ENCODE measurements at regions not wholly inside any gene's neighbourhood (a gene's known extent, or its start where the extent isn't known, plus 50 kb on each side); places are given as distances from the start of the nearest gene placed in this dataset.

- H3K9me3 Mint-ChIP-seq = no peaks in the 10 kb centered on the region
- ATAC-seq (replicated peaks; ENCODE audit: extremely low read depth, poor library complexity, severe bottlenecking) (no peak), DNase-seq (ENCODE audit: low spot score in 2 of 2) (no peak)
- H3K4me1 Mint-ChIP-seq = no peaks in the 10 kb centered on the region
- H3K36me3 Mint-ChIP-seq (ENCODE audit: insufficient read depth) = no peaks in the 10 kb centered on the region
- H3K27me3 Mint-ChIP-seq = peaks cover 41% of the 10 kb centered on the region
- no peak overlapping the region for H3K27ac Mint-ChIP-seq (ENCODE audit: low read depth)
- no peak overlapping the region for H3K4me3 Mint-ChIP-seq
These were observed 277.8 kb upstream of the GYPC start for GRCh38 chr2:126378176-126378575.

DNA sequence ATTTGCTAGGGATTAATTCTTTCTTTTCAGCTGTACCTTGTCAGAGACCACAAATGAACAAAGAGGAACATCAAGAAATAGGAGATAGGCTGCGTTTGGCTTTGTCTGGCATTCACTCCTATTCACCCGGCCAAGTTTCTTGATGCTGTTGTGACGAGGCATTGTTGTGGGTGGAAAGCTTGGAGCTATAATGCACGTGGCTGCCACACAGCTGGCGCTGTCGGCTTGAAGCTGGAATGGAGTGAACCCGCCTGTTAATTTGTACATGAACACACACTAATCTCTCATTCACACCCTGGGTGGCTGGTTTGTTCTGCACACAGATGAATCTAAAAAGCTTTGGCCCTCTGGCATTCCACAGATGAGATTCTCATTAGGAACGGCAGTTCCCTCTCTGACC lies 274.9 kb upstream of the GYPC start:
- no peaks in the 10 kb centered on the region for H3K36me3 Mint-ChIP-seq (ENCODE audit: insufficient read depth)

DNA sequence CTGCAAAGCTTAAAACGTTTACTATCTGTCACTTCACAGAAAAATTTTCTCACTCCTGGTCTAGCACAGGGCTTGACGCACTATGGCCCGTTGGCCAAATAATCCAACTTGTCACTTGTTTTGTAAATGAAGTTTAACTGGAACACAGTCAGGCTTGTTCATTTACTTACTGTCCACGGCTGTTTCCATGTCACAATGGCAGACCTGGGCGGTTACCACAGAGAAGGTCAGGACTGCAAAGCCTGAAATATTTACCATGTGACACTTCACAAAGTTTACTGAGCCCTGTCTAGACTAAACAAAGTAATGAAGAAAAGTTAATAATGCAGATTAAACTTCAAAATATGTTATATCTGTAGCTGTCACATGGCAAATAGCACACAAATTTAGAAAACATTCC lies 273.0 kb upstream of the GYPC start:
- ATAC-seq (replicated peaks; ENCODE audit: extremely low read depth, poor library complexity, severe bottlenecking) = no peak

More for the DNA sequence above, 274.9 kb upstream of the GYPC start:
- ATAC-seq (replicated peaks; ENCODE audit: extremely low read depth, poor library complexity, severe bottlenecking) = no peak
- Mint-ChIP-seq H3K27ac (ENCODE audit: low read depth) (no peak overlapping the region), H3K9me3 (peaks cover 2% of the 10 kb centered on the region), H3K4me1 (no peaks in the 10 kb centered on the region), H3K27me3 (peaks cover 41% of the 10 kb centered on the region), H3K4me3 (no peak overlapping the region)
- no peak for DNase-seq (ENCODE audit: low spot score in 2 of 2)

DNA sequence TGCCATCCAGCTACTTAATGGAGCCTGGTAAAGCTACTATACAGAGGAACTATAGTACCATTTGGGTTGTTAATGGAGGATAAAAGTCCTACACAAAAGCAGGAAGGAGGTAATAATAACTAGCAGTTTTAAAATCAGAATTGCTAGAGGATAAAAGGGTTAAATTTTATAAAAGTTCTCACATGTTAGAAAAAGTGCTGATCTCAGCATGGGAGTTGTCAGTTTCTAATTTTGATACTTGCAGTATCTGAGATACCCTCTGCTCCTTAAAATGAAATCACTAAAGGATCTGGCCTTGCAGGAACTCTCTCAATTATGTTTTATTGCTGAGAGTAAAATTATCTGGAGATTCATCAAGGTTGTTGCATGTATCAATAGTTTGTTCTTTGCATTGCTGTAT lies 272.2 kb upstream of the GYPC start:
- DNase-seq (ENCODE audit: low spot score in 2 of 2) = no peak
- Mint-ChIP-seq H3K27ac (ENCODE audit: low read depth) (no peak overlapping the region), H3K27me3 (peaks cover 30% of the 10 kb centered on the region), H3K4me1 (no peaks in the 10 kb centered on the region), H3K9me3 (peaks cover 15% of the 10 kb centered on the region), H3K36me3 (ENCODE audit: insufficient read depth) (no peaks in the 10 kb centered on the region), H3K4me3 (no peak overlapping the region)
- no peak for ATAC-seq (replicated peaks; ENCODE audit: extremely low read depth, poor library complexity, severe bottlenecking)

More for the DNA sequence above, 273.0 kb upstream of the GYPC start:
- Mint-ChIP-seq H3K36me3 (ENCODE audit: insufficient read depth) (no peaks in the 10 kb centered on the region), H3K27me3 (peaks cover 31% of the 10 kb centered on the region), H3K4me3 (no peak overlapping the region), H3K9me3 (peaks cover 15% of the 10 kb centered on the region), H3K27ac (ENCODE audit: low read depth) (no peak overlapping the region), H3K4me1 (no peaks in the 10 kb centered on the region)
- DNase-seq (ENCODE audit: low spot score in 2 of 2) = no peak

DNA sequence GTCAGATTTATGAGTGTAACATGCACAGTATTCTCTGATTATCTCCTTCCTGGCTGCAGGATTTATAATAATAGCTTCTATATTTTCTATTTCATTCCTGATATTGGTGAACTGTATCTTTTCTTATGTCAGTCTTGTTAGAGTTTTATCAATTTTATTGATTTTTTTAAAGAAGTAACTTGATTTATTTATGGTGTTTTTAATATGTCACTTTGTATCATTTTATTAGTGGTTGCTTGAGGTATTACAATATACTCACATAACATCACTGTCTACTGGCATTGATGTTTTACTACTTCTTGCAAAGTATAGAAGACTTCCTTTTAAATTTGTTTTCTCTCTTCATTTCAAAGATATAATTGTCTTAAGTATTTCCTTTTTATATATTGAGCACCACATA lies 270.5 kb upstream of the GYPC start:
- no peaks in the 10 kb centered on the region for H3K4me1 Mint-ChIP-seq
- ATAC-seq (replicated peaks; ENCODE audit: extremely low read depth, poor library complexity, severe bottlenecking) (no peak), DNase-seq (ENCODE audit: low spot score in 2 of 2) (no peak)
- peaks cover 15% of the 10 kb centered on the region for H3K9me3 Mint-ChIP-seq
- peaks cover 19% of the 10 kb centered on the region for H3K27me3 Mint-ChIP-seq
- H3K4me3 Mint-ChIP-seq = no peak overlapping the region
- no peak overlapping the region for H3K27ac Mint-ChIP-seq (ENCODE audit: low read depth)
- H3K36me3 Mint-ChIP-seq (ENCODE audit: insufficient read depth) = no peaks in the 10 kb centered on the region

- no peaks in the 10 kb centered on the region for H3K4me1 Mint-ChIP-seq
These were observed 270.0 kb upstream of the GYPC start for GRCh38 chr2:126385983-126386382.

DNA sequence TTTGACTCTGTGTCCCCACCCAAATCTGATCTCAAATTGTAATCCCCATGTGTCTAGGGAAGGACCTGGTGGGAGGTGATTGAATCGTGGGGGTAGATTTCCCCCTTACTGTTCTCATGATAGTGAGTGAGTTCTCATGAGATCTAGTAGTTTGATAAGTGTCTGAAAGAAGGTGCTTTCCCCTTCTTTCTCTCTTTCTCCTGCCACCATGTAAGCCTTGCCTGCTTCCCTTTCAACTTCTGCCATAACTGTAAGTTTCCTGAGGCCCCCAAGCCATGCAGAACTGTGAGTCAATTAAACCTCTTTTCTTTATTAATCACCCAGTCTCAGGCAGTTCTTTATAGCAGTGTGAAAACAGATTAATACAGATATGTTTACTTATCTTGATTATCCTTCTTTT lies 266.5 kb upstream of the GYPC start:
- peaks cover 15% of the 10 kb centered on the region for H3K9me3 Mint-ChIP-seq
- no peaks in the 10 kb centered on the region for H3K4me1 Mint-ChIP-seq
- H3K36me3 Mint-ChIP-seq (ENCODE audit: insufficient read depth) = no peaks in the 10 kb centered on the region
- H3K27me3 Mint-ChIP-seq = no peaks in the 10 kb centered on the region
- DNase-seq (ENCODE audit: low spot score in 2 of 2) = no peak
- no peak for ATAC-seq (replicated peaks; ENCODE audit: extremely low read depth, poor library complexity, severe bottlenecking)
- H3K4me3 Mint-ChIP-seq = no peak overlapping the region
- no peak overlapping the region for H3K27ac Mint-ChIP-seq (ENCODE audit: low read depth)

More at GRCh38 chr2:126385983-126386382, 270.0 kb upstream of the GYPC start:
- H3K4me3 Mint-ChIP-seq = no peak overlapping the region
- H3K36me3 Mint-ChIP-seq (ENCODE audit: insufficient read depth) = no peaks in the 10 kb centered on the region
- DNase-seq (ENCODE audit: low spot score in 2 of 2) (no peak), ATAC-seq (replicated peaks; ENCODE audit: extremely low read depth, poor library complexity, severe bottlenecking) (no peak)
- no peak overlapping the region for H3K27ac Mint-ChIP-seq (ENCODE audit: low read depth)
- H3K27me3 Mint-ChIP-seq = peaks cover 13% of the 10 kb centered on the region
- H3K9me3 Mint-ChIP-seq = peaks cover 15% of the 10 kb centered on the region

GRCh38 chr2:126392889-126393288 lies 263.1 kb upstream of the GYPC start:
- H3K27me3 Mint-ChIP-seq = peaks cover 13% of the 10 kb centered on the region
- no peak for ATAC-seq (replicated peaks; ENCODE audit: extremely low read depth, poor library complexity, severe bottlenecking)

GRCh38 chr2:126399001-126399400 lies 257.0 kb upstream of the GYPC start:
- Mint-ChIP-seq H3K27me3 (peaks cover 43% of the 10 kb centered on the region), H3K4me3 (no peak overlapping the region), H3K27ac (ENCODE audit: low read depth) (no peak overlapping the region), H3K4me1 (no peaks in the 10 kb centered on the region), H3K9me3 (no peaks in the 10 kb centered on the region), H3K36me3 (ENCODE audit: insufficient read depth) (no peaks in the 10 kb centered on the region)
- DNase-seq (ENCODE audit: low spot score in 2 of 2) (no peak), ATAC-seq (replicated peaks; ENCODE audit: extremely low read depth, poor library complexity, severe bottlenecking) (no peak)

More at GRCh38 chr2:126392889-126393288, 263.1 kb upstream of the GYPC start:
- H3K27ac Mint-ChIP-seq (ENCODE audit: low read depth) = no peak overlapping the region
- no peak for DNase-seq (ENCODE audit: low spot score in 2 of 2)
- H3K36me3 Mint-ChIP-seq (ENCODE audit: insufficient read depth) = no peaks in the 10 kb centered on the region
- H3K4me1 Mint-ChIP-seq = no peaks in the 10 kb centered on the region
- no peaks in the 10 kb centered on the region for H3K9me3 Mint-ChIP-seq
- H3K4me3 Mint-ChIP-seq = no peak overlapping the region

- DNase-seq (ENCODE audit: low spot score in 2 of 2) (no peak), ATAC-seq (replicated peaks; ENCODE audit: extremely low read depth, poor library complexity, severe bottlenecking) (no peak)
- H3K36me3 Mint-ChIP-seq (ENCODE audit: insufficient read depth) = no peaks in the 10 kb centered on the region
- H3K27ac Mint-ChIP-seq (ENCODE audit: low read depth) = no peak overlapping the region
- peaks cover 31% of the 10 kb centered on the region for H3K27me3 Mint-ChIP-seq
- no peaks in the 10 kb centered on the region for H3K4me1 Mint-ChIP-seq
- H3K9me3 Mint-ChIP-seq = no peaks in the 10 kb centered on the region
- H3K4me3 Mint-ChIP-seq = no peak overlapping the region
These were observed 252.8 kb upstream of the GYPC start for GRCh38 chr2:126403039-126403628.

GRCh38 chr2:126406267-126406666 lies 249.7 kb upstream of the GYPC start:
- DNase-seq (ENCODE audit: low spot score in 2 of 2) (no peak), ATAC-seq (replicated peaks; ENCODE audit: extremely low read depth, poor library complexity, severe bottlenecking) (no peak)
- Mint-ChIP-seq H3K4me3 (no peak overlapping the region), H3K9me3 (no peaks in the 10 kb centered on the region), H3K4me1 (no peaks in the 10 kb centered on the region), H3K27me3 (peaks cover 19% of the 10 kb centered on the region), H3K27ac (ENCODE audit: low read depth) (no peak overlapping the region), H3K36me3 (ENCODE audit: insufficient read depth) (no peaks in the 10 kb centered on the region)

GRCh38 chr2:126408671-126409070 lies 247.3 kb upstream of the GYPC start:
- ATAC-seq (replicated peaks; ENCODE audit: extremely low read depth, poor library complexity, severe bottlenecking) (no peak), DNase-seq (ENCODE audit: low spot score in 2 of 2) (no peak)
- no peaks in the 10 kb centered on the region for H3K36me3 Mint-ChIP-seq (ENCODE audit: insufficient read depth)
- no peak overlapping the region for H3K27ac Mint-ChIP-seq (ENCODE audit: low read depth)
- H3K4me1 Mint-ChIP-seq = peaks cover 6% of the 10 kb centered on the region
- H3K4me3 Mint-ChIP-seq = no peak overlapping the region
- H3K27me3 Mint-ChIP-seq = peaks cover 3% of the 10 kb centered on the region
- no peaks in the 10 kb centered on the region for H3K9me3 Mint-ChIP-seq

GRCh38 chr2:126409850-126410249 lies 246.1 kb upstream of the GYPC start:
- no peaks in the 10 kb centered on the region for H3K9me3 Mint-ChIP-seq
- H3K27ac Mint-ChIP-seq (ENCODE audit: low read depth) = no peak overlapping the region
- no peak for DNase-seq (ENCODE audit: low spot score in 2 of 2)
- no peaks in the 10 kb centered on the region for H3K36me3 Mint-ChIP-seq (ENCODE audit: insufficient read depth)
- peaks cover 6% of the 10 kb centered on the region for H3K4me1 Mint-ChIP-seq
- no peak for ATAC-seq (replicated peaks; ENCODE audit: extremely low read depth, poor library complexity, severe bottlenecking)
- H3K27me3 Mint-ChIP-seq = no peaks in the 10 kb centered on the region
- no peak overlapping the region for H3K4me3 Mint-ChIP-seq
